HepG2 (cell line): ENCODE measurements at regions not wholly inside any gene's neighbourhood (a gene's known extent, or its start where the extent isn't known, plus 50 kb on each side); places are given as distances from the start of the nearest gene placed in this dataset.

ENCODE experiments used
- ATAC-seq: fragments of 200-7000 bp; cut with Tn5 transposase; 3 replicates; pipeline ENCODE4 v1.9.1; 2020; ENCODE audit warnings: mild to moderate bottlenecking, moderate library complexity
- BruUV-seq: library from RNA; stranded (reverse); fragments of 400-500 nt; replicated peaks from 2 replicates; lab custom pipeline; 2021; lab: Mats Ljungman, UMichigan
- CTCF ChIA-PET: fragments of 300-600 bp; formaldehyde crosslinking; extraction: SDS; loops from one replicate; lab custom pipeline; 2021; ENCODE audit warnings: low total read pairs, inconsistent platforms, low intra/inter-chr PET ratio; lab: Yijun Ruan, JAX
- POLR2A ChIA-PET: fragments of 350-600 bp; sonication (Branson Sonifier 250); formaldehyde crosslinking; loops from one replicate; lab custom pipeline; 2020; ENCODE audit warnings: antibody characterized with exemption, inconsistent platforms; lab: Yijun Ruan, JAX
- DNase-seq: peaks from one replicate; pipeline ENCODE4 v3.0.0-alpha.2; 2015; ENCODE audit warnings: low spot score
- FAIRE-seq: peaks from 3 replicates; lab custom pipeline; 2011; peaks lifted over from hg19 to GRCh38; lab: Jason Lieb, UNC
- H2AFZ ChIP-seq: one replicate; pipeline ENCODE4 v1.6.1; 2011; ENCODE audit warnings: low read length, inconsistent platforms
- H3K27ac ChIP-seq: fragments of 300-600 bp; 3 replicates; pipeline ENCODE4 v1.8.0; 2011; ENCODE audit warnings: mixed run types, mild to moderate bottlenecking, mixed read lengths, low read length, inconsistent platforms; ENCODE audit not compliant: insufficient read depth; ENCODE audit errors: extremely low read length
- H3K27me3 ChIP-seq, 2 experiments: fragments of 200-600 bp in 1 of 2; 2 replicates in 1 of 2; 3 replicates in 1 of 2; pipeline versions ENCODE4 v1.6.0 to v1.8.0; 2011; ENCODE audit warnings: low read length in 2 of 2, mild to moderate bottlenecking in 2 of 2, moderate library complexity in 2 of 2, inconsistent platforms in 1 of 2; ENCODE audit not compliant: insufficient read depth in 2 of 2, control insufficient read depth in 1 of 2
- H3K36me3 ChIP-seq, 2 experiments: fragments of 200-600 bp in 1 of 2; replicated peaks in 1 of 2; 2 replicates in 1 of 2; 3 replicates in 1 of 2; pipeline versions ENCODE4 v1.5.1 to v1.8.0; 2011; ENCODE audit warnings: low read length in 2 of 2, inconsistent platforms in 1 of 2; ENCODE audit not compliant: insufficient read depth in 2 of 2, control insufficient read depth in 1 of 2
- H3K4me1 ChIP-seq: 2 replicates; pipeline ENCODE4 v1.5.1; 2012; ENCODE audit warnings: low read length, inconsistent platforms; ENCODE audit not compliant: insufficient read depth
- H3K4me2 ChIP-seq: 2 replicates; pipeline ENCODE4 v1.6.0; 2011; ENCODE audit warnings: low read depth, low read length, inconsistent platforms
- H3K4me3 ChIP-seq, 3 experiments: fragments of 200-600 bp in 1 of 3; sonication (generic), shearing (Covaris generic) in 1 of 3; replicated peaks in 1 of 3; 2 replicates each; pipeline ENCODE4 v1.5.1; 2011 to 2016; ENCODE audit warnings: low read length in 3 of 3, inconsistent platforms in 2 of 3, low read depth in 2 of 3, mild to moderate bottlenecking in 2 of 3, control low read depth in 1 of 3, mixed read lengths in 1 of 3; ENCODE audit not compliant: insufficient read depth in 1 of 3
- H3K79me2 ChIP-seq: one replicate; pipeline ENCODE4 v1.6.1; 2011; ENCODE audit warnings: low read length, inconsistent platforms; ENCODE audit not compliant: insufficient read depth
- H3K9ac ChIP-seq: 2 replicates; pipeline ENCODE4 v1.6.0; 2011; ENCODE audit warnings: mild to moderate bottlenecking, low read depth, low read length, inconsistent platforms; ENCODE audit not compliant: insufficient read depth
- H3K9me3 ChIP-seq: 2 replicates; pipeline ENCODE4 v1.5.1; 2012; ENCODE audit warnings: mild to moderate bottlenecking, low read length
- H4K20me1 ChIP-seq: 2 replicates; pipeline ENCODE4 v1.6.0; 2011; ENCODE audit warnings: inconsistent platforms, mild to moderate bottlenecking, low read length, moderate library complexity; ENCODE audit not compliant: insufficient read depth
- FOXK1 ChIP-seq: sonication (generic); formaldehyde crosslinking; IDR thresholded peaks from 2 replicates; pipeline ENCODE4 v1.4.0; 2020; ENCODE audit warnings: low read depth, missing genetic modification reagents, borderline replicate concordance
- MIER2 ChIP-seq: IDR thresholded peaks from 2 replicates; pipeline ENCODE4 v1.6.1; 2016; ENCODE audit warnings: missing biosample characterization, missing genetic modification reagents
- NR2F1 ChIP-seq, 2 experiments: fragments of 450-650 bp in 1 of 2; formaldehyde crosslinking in 1 of 2; IDR thresholded peaks; 2 replicates each; pipeline versions ENCODE4 v1.5.0 to v1.6.1; 2016 to 2020; ENCODE audit warnings: mild to moderate bottlenecking in 1 of 2, missing compliant biosample characterization in 1 of 2, missing genetic modification reagents in 1 of 2, moderate library complexity in 1 of 2
- REPIN1 ChIP-seq: sonication (generic); formaldehyde crosslinking; IDR thresholded peaks from 2 replicates; pipeline ENCODE4 v1.8.0; 2022; ENCODE audit warnings: missing genetic modification reagents, low read depth, mild to moderate bottlenecking, borderline replicate concordance
- RNF2 ChIP-seq: fragments of 450-650 bp; conservative IDR thresholded peaks from 2 replicates; pipeline ENCODE4 v1.6.1; 2016; ENCODE audit warnings: low read depth
- TBX3 ChIP-seq: fragments of 450-650 bp; IDR thresholded peaks from 2 replicates; pipeline ENCODE4 v1.6.1; 2017; ENCODE audit warnings: antibody characterized with exemption, mild to moderate bottlenecking, inconsistent platforms, borderline replicate concordance
- ZMYM3 ChIP-seq: sonication (generic); formaldehyde crosslinking; IDR thresholded peaks from 2 replicates; pipeline ENCODE4 v1.5.1; 2020; ENCODE audit warnings: mild to moderate bottlenecking, missing genetic modification reagents
- ZNF282 ChIP-seq: fragments of 450-650 bp; IDR thresholded peaks from 2 replicates; pipeline ENCODE4 v1.6.1; 2018; ENCODE audit not compliant: partially characterized antibody
- ZNF605 ChIP-seq: sonication (generic); formaldehyde crosslinking; IDR thresholded peaks from 2 replicates; pipeline ENCODE4 v1.8.0; 2022; ENCODE audit warnings: mild to moderate bottlenecking, missing genetic modification reagents
- ZNF781 ChIP-seq: sonication (generic); formaldehyde crosslinking; IDR thresholded peaks from 2 replicates; pipeline ENCODE4 v1.5.1; 2020; ENCODE audit warnings: borderline replicate concordance, mild to moderate bottlenecking, missing genetic modification reagents; ENCODE audit errors: not compliant biosample characterization
- ZSCAN30 ChIP-seq: sonication (generic); formaldehyde crosslinking; IDR thresholded peaks from 2 replicates; pipeline ENCODE4 v1.5.0; 2020; ENCODE audit warnings: mild to moderate bottlenecking, missing genetic modification reagents
- WGBS: methylation state at CpG from one replicate; pipeline ENCODE4 v1.1.6; 2017; ENCODE audit warnings: low lambda C conversion rate; 5-methylcytosine and 5-hydroxymethylcytosine counted together
- in situ Hi-C: cut with HindIII; loops from 2 replicates; pipeline ENCODE4 v1.10.0; 2017; ENCODE audit warnings: low pct_unique_long_range_greater_than_20kb; ENCODE audit not compliant: extremely low pct_ligation_motif_present
- intact Hi-C: fragments of 100-400 bp; cut with micrococcal nuclease; formaldehyde crosslinking; loops from one replicate; pipeline ENCODE4 v1.10.0; 2022; ENCODE audit not compliant: unreplicated experiment
- TF ChIP-seq, protein P1 (sequence below): sonication (generic); formaldehyde crosslinking; IDR thresholded peaks from 2 replicates; pipeline ENCODE4 v1.9.0; 2022; ENCODE audit warnings: low read depth, missing genetic modification reagents
- TF ChIP-seq, protein P2 (sequence below): sonication (generic); formaldehyde crosslinking; IDR thresholded peaks from 2 replicates; pipeline ENCODE4 v1.5.0; 2020; ENCODE audit warnings: missing genetic modification reagents

DNA sequence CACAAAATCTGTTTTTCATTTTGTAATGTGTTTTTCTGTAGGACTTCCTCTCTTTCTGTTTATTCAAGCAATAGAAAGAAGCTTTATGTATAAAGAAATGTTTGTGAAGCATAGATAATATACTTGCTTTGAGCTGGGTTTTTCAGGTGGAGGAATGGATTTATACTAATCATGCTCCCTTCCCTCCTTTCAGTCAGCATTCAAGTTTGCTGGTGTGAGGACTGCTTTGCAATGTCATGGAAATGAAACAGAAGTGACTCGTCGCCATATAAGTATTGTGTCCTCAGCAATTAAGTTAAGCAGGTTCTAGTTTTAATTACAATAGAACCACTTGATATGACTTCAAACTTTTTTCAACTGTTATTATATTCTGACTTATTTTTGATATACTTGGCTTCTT, 1447.1 kb downstream of the PCDH19 start:
- DNase-seq (no peak), FAIRE-seq (no peak), ATAC-seq (no peak)
- Histone ChIP-seq H3K4me1 (no peaks in the 10 kb centered on the region), H3K27me3 (no peaks in the 10 kb centered on the region), H3K9me3 (no peaks in the 10 kb centered on the region), H3K9ac (no peak overlapping the region), H3K4me3 (no peak overlapping the region), H3K4me2 (no peak overlapping the region), H3K27ac (no peak overlapping the region), H3K36me3 (no peaks in the 10 kb centered on the region), H3K79me2 (no peaks in the 10 kb centered on the region), H4K20me1 (no peaks in the 10 kb centered on the region), H2AFZ (no peak overlapping the region)
- ChIA-PET CTCF (no interaction called here), POLR2A (no interaction called here)
- TF ChIP-seq REPIN1 (CRISPR knock-in tag), result no peak
- TF ChIP-seq MIER2 (CRISPR knock-in tag), result no peak
- TF ChIP-seq ZMYM3, result no peak
- TF ChIP-seq, protein P1, sequence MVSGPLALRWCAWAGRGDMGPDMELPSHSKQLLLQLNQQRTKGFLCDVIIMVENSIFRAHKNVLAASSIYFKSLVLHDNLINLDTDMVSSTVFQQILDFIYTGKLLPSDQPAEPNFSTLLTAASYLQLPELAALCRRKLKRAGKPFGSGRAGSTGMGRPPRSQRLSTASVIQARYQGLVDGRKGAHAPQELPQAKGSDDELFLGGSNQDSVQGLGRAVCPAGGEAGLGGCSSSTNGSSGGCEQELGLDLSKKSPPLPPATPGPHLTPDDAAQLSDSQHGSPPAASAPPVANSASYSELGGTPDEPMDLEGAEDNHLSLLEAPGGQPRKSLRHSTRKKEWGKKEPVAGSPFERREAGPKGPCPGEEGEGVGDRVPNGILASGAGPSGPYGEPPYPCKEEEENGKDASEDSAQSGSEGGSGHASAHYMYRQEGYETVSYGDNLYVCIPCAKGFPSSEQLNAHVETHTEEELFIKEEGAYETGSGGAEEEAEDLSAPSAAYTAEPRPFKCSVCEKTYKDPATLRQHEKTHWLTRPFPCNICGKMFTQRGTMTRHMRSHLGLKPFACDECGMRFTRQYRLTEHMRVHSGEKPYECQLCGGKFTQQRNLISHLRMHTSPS (CRISPR knock-in tag), result no peak
- no peak for TF ChIP-seq NR2F1 (CRISPR knock-in tag; IDR thresholded peaks at IDR 0.05)
- no peak for TF ChIP-seq FOXK1 (CRISPR knock-in tag)
- no peak for TF ChIP-seq TBX3
- TF ChIP-seq ZSCAN30 (CRISPR knock-in tag), result no peak
- TF ChIP-seq RNF2, result no peak
- TF ChIP-seq, protein P2, sequence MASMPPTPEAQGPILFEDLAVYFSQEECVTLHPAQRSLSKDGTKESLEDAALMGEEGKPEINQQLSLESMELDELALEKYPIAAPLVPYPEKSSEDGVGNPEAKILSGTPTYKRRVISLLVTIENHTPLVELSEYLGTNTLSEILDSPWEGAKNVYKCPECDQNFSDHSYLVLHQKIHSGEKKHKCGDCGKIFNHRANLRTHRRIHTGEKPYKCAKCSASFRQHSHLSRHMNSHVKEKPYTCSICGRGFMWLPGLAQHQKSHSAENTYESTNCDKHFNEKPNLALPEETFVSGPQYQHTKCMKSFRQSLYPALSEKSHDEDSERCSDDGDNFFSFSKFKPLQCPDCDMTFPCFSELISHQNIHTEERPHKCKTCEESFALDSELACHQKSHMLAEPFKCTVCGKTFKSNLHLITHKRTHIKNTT (CRISPR knock-in tag), result no peak
- no peak for TF ChIP-seq ZNF605
- TF ChIP-seq ZNF781, result no peak
- TF ChIP-seq ZNF282, result no peak
- no TSS peak for BruUV-seq
- WGBS, result 0% methylated on average over 2 of the region's 2 CpGs
- in situ Hi-C loops, result no loop called here
- intact Hi-C loops, result no loop called here
